K562 (cell line): ENCODE measurements at regions not wholly inside any gene's neighbourhood (a gene's known extent, or its start where the extent isn't known, plus 50 kb on each side); places are given as distances from the start of the nearest gene placed in this dataset.

Experiments used
- E2F5 ChIP-seq: sonication (generic); formaldehyde crosslinking; IDR thresholded peaks from 2 replicates; pipeline ENCODE4 v1.8.0; 2022; ENCODE audit warnings: mild to moderate bottlenecking, missing genetic modification reagents
- HNRNPUL1 ChIP-seq: fragments of 200-400 bp; formaldehyde crosslinking; IDR thresholded peaks from 2 replicates; pipeline ENCODE4 v1.6.1; 2017; ENCODE audit warnings: low read length
- ZNF277 ChIP-seq: fragments of 250-450 bp; sonication (Bioruptor Pico); IDR thresholded peaks from 2 replicates; pipeline ENCODE4 v1.8.0; 2022; ENCODE audit warnings: inconsistent platforms, mild to moderate bottlenecking, moderate library complexity, borderline replicate concordance
- ZNF76 ChIP-seq: fragments of 250-450 bp; sonication (Bioruptor Pico); IDR thresholded peaks from 2 replicates; pipeline ENCODE4 v1.4.0; 2020; ENCODE audit warnings: mild to moderate bottlenecking, moderate library complexity, borderline replicate concordance
- TF ChIP-seq, protein P1 (sequence below): sonication (generic); formaldehyde crosslinking; IDR thresholded peaks from 2 replicates; pipeline ENCODE4 v1.8.0; 2023; ENCODE audit warnings: missing genetic modification reagents, mild to moderate bottlenecking, borderline replicate concordance

- TF ChIP-seq ZNF277 (CRISPR knock-in tag): no peak
- TF ChIP-seq E2F5 (CRISPR knock-in tag): no peak
- no peak for TF ChIP-seq ZNF76
- TF ChIP-seq, protein P1, sequence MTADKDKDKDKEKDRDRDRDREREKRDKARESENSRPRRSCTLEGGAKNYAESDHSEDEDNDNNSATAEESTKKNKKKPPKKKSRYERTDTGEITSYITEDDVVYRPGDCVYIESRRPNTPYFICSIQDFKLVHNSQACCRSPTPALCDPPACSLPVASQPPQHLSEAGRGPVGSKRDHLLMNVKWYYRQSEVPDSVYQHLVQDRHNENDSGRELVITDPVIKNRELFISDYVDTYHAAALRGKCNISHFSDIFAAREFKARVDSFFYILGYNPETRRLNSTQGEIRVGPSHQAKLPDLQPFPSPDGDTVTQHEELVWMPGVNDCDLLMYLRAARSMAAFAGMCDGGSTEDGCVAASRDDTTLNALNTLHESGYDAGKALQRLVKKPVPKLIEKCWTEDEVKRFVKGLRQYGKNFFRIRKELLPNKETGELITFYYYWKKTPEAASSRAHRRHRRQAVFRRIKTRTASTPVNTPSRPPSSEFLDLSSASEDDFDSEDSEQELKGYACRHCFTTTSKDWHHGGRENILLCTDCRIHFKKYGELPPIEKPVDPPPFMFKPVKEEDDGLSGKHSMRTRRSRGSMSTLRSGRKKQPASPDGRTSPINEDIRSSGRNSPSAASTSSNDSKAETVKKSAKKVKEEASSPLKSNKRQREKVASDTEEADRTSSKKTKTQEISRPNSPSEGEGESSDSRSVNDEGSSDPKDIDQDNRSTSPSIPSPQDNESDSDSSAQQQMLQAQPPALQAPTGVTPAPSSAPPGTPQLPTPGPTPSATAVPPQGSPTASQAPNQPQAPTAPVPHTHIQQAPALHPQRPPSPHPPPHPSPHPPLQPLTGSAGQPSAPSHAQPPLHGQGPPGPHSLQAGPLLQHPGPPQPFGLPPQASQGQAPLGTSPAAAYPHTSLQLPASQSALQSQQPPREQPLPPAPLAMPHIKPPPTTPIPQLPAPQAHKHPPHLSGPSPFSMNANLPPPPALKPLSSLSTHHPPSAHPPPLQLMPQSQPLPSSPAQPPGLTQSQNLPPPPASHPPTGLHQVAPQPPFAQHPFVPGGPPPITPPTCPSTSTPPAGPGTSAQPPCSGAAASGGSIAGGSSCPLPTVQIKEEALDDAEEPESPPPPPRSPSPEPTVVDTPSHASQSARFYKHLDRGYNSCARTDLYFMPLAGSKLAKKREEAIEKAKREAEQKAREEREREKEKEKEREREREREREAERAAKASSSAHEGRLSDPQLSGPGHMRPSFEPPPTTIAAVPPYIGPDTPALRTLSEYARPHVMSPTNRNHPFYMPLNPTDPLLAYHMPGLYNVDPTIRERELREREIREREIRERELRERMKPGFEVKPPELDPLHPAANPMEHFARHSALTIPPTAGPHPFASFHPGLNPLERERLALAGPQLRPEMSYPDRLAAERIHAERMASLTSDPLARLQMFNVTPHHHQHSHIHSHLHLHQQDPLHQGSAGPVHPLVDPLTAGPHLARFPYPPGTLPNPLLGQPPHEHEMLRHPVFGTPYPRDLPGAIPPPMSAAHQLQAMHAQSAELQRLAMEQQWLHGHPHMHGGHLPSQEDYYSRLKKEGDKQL (CRISPR knock-in tag): no peak
- TF ChIP-seq HNRNPUL1: no peak
- TF ChIP-seq, all 486 proteins: peak for 0
These were observed 103.6 kb downstream of the LURAP1L start (continued) for GRCh38 chr9:12878351-12878978.
